Hepatocyte (in vitro differentiated cells): ENCODE measurements at regions not wholly inside any gene's neighbourhood (a gene's known extent, or its start where the extent isn't known, plus 50 kb on each side); places are given as distances from the start of the nearest gene placed in this dataset.

ENCODE experiments used
- DNase-seq: peaks from one replicate; pipeline ENCODE4 v3.0.0-alpha.2; 2016; ENCODE audit warnings: low spot score
- H2AFZ ChIP-seq: fragments of 200-600 bp; sonication (generic); 2 replicates; pipeline ENCODE4 v1.6.0; 2016; ENCODE audit warnings: antibody characterized with exemption, mild to moderate bottlenecking
- H3K27ac ChIP-seq: fragments of 200-600 bp; sonication (generic); 2 replicates; pipeline ENCODE4 v1.5.1; 2016; ENCODE audit warnings: mild to moderate bottlenecking
- H3K27me3 ChIP-seq: fragments of 200-600 bp; sonication (generic); 2 replicates; pipeline ENCODE4 v1.6.1; 2016
- H3K36me3 ChIP-seq: fragments of 200-600 bp; sonication (generic); replicated peaks from 2 replicates; pipeline ENCODE4 v1.5.1; 2016; ENCODE audit warnings: low read depth; ENCODE audit not compliant: insufficient read depth
- H3K4me1 ChIP-seq: fragments of 200-600 bp; sonication (generic); 2 replicates; pipeline ENCODE4 v1.5.1; 2016; ENCODE audit warnings: mild to moderate bottlenecking, moderate library complexity; ENCODE audit not compliant: insufficient read depth
- H3K4me2 ChIP-seq: fragments of 200-600 bp; sonication (generic); 2 replicates; pipeline ENCODE4 v1.6.0; 2016
- H3K4me3 ChIP-seq: fragments of 200-600 bp; sonication (generic); 2 replicates; pipeline ENCODE4 v1.5.1; 2016; ENCODE audit warnings: mild to moderate bottlenecking
- H3K79me2 ChIP-seq: fragments of 200-600 bp; sonication (generic); 2 replicates; pipeline ENCODE4 v1.6.0; 2017; ENCODE audit warnings: mild to moderate bottlenecking
- H3K9me2 ChIP-seq: fragments of 200-600 bp; sonication (generic); replicated peaks from 2 replicates; pipeline ENCODE4 v1.6.0; 2017; ENCODE audit warnings: mild to moderate bottlenecking; ENCODE audit not compliant: insufficient read depth
- H3K9me3 ChIP-seq: fragments of 200-600 bp; sonication (generic); 2 replicates; pipeline ENCODE4 v1.5.1; 2016; ENCODE audit warnings: low read depth, mild to moderate bottlenecking
- H4K20me1 ChIP-seq: fragments of 200-600 bp; sonication (generic); 2 replicates; pipeline ENCODE4 v1.6.0; 2016; ENCODE audit warnings: mild to moderate bottlenecking; ENCODE audit not compliant: insufficient read depth, poor library complexity, severe bottlenecking
- CTCF ChIP-seq: fragments of 200-600 bp; sonication (generic); IDR thresholded peaks from 2 replicates; pipeline ENCODE4 v1.5.1; 2016; ENCODE audit warnings: antibody characterized with exemption, mild to moderate bottlenecking; ENCODE audit not compliant: poor library complexity
- EZH2 ChIP-seq: fragments of 200-600 bp; sonication (generic); IDR thresholded peaks from 2 replicates; pipeline ENCODE4 v1.6.1; 2016; ENCODE audit warnings: antibody characterized with exemption, mild to moderate bottlenecking, borderline replicate concordance
- EZH2phosphoT487 ChIP-seq: fragments of 200-600 bp; sonication (generic); IDR thresholded peaks from one replicate; pipeline ENCODE4 v1.6.1; 2018; ENCODE audit warnings: antibody characterized with exemption, mild to moderate bottlenecking, low read depth, moderate library complexity; ENCODE audit not compliant: unreplicated experiment, severe bottlenecking
- WGBS: methylation state at CpG from one replicate; pipeline ENCODE4 v1.1.6; 2016; ENCODE audit warnings: low lambda C conversion rate; ENCODE audit errors: missing lambda C conversion rate; 5-methylcytosine and 5-hydroxymethylcytosine counted together

DNA sequence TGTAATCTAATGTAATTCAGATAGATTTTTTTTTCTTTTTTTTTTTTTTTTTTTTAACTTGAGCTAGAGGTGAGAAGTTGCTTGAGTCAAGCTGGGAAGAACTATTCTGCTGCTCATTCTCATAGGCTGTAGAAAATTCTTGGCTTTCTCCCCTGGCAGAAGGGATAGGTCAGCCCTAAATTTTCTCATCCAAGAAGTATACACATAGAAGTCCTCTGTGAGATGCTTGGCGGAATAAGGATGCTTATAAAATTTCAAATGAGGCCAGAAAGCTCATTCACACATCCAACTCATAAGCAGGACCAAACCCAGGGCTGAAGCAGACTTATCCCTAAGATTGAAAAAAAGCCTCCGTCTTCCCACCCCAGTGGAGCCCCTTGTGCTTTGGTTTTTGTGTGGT lies 572.5 kb downstream of the SQOR start:
- H3K4me2 ChIP-seq: no peak overlapping the region
- no peak for TF ChIP-seq EZH2phosphoT487
- TF ChIP-seq CTCF: no peak
- no peak for TF ChIP-seq EZH2
- no peaks in the 10 kb centered on the region for H3K27me3 ChIP-seq
- H2AFZ ChIP-seq: no peak overlapping the region
- DNase-seq: no peak
- H3K4me1 ChIP-seq: no peaks in the 10 kb centered on the region
- no peaks in the 10 kb centered on the region for H3K9me3 ChIP-seq
- no peaks in the 10 kb centered on the region for H3K79me2 ChIP-seq
- WGBS: 83% methylated on average over 2 of the region's 2 CpGs
- no peak overlapping the region for H3K27ac ChIP-seq
- no peaks in the 10 kb centered on the region for H3K36me3 ChIP-seq
- no peak overlapping the region for H3K4me3 ChIP-seq
- H3K9me2 ChIP-seq: no peaks in the 10 kb centered on the region
- no peaks in the 10 kb centered on the region for H4K20me1 ChIP-seq

DNA sequence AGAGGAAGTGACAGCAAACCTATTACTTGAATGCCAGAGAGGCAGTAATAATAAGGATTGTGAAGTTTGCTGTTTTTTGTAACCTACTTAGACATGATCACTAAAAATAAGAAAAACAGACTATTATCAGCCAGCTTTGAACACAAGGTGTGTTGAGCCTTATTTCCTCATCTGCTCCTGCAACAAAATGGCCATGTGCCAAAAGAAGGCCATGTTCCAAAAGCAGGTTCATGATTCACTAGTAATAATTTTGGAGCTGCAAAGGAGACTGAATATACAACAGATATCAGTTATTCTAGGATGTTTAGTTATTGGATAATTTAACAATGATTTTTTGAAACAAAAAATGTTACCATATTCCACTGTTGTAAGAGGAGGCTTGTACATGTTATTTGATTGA lies 578.7 kb downstream of the SQOR start:
- TF ChIP-seq CTCF: no peak
- no peak for TF ChIP-seq EZH2phosphoT487
- TF ChIP-seq EZH2: no peak
- no peaks in the 10 kb centered on the region for H3K9me3 ChIP-seq
- no peak for DNase-seq
- no peak overlapping the region for H2AFZ ChIP-seq
- H3K79me2 ChIP-seq: no peaks in the 10 kb centered on the region
- no peak overlapping the region for H3K27ac ChIP-seq
- no peaks in the 10 kb centered on the region for H3K27me3 ChIP-seq
- H3K4me2 ChIP-seq: no peak overlapping the region
- no peaks in the 10 kb centered on the region for H3K36me3 ChIP-seq
- H4K20me1 ChIP-seq: no peaks in the 10 kb centered on the region
- H3K4me3 ChIP-seq: no peak overlapping the region
- H3K9me2 ChIP-seq: no peaks in the 10 kb centered on the region
- H3K4me1 ChIP-seq: no peaks in the 10 kb centered on the region

GRCh38 chr15:46222826-46223225 lies 588.0 kb downstream of the SQOR start:
- H3K9me2 ChIP-seq: no peaks in the 10 kb centered on the region
- H3K9me3 ChIP-seq: no peaks in the 10 kb centered on the region
- TF ChIP-seq CTCF (no peak), EZH2phosphoT487 (no peak), EZH2 (no peak)
- no peak overlapping the region for H3K4me2 ChIP-seq
- no peak for DNase-seq
- no peaks in the 10 kb centered on the region for H3K79me2 ChIP-seq
- WGBS: 86% methylated on average over 2 of the region's 2 CpGs
- H4K20me1 ChIP-seq: no peaks in the 10 kb centered on the region
- H3K27me3 ChIP-seq: no peaks in the 10 kb centered on the region
- H3K27ac ChIP-seq: no peak overlapping the region
- H2AFZ ChIP-seq: no peak overlapping the region
- no peaks in the 10 kb centered on the region for H3K4me1 ChIP-seq
- no peak overlapping the region for H3K4me3 ChIP-seq
- H3K36me3 ChIP-seq: no peaks in the 10 kb centered on the region

DNA sequence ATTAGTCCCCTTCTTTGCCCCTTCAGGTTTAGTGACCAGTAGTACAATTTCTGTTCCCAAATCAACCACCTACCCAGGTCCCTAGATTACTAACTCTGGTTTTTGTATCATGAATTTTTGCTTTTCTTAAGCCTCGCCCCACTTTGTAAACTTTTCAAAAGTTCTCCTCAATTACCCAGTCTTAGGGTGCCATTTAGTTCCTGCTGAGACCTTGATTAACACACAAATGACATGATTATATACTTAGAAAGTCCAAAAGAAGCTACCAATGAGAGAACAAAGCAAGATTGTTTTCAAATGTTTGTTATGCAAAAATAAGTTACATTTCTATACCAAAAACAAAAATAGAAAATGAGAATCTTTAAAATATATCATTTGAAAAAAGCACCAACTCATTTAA lies 594.4 kb downstream of the SQOR start:
- Histone ChIP-seq H3K27ac (no peak overlapping the region), H3K27me3 (no peaks in the 10 kb centered on the region), H3K79me2 (no peaks in the 10 kb centered on the region), H3K4me3 (no peak overlapping the region), H3K4me1 (no peaks in the 10 kb centered on the region), H3K36me3 (no peaks in the 10 kb centered on the region), H4K20me1 (no peaks in the 10 kb centered on the region), H3K9me2 (no peaks in the 10 kb centered on the region), H3K9me3 (no peaks in the 10 kb centered on the region), H2AFZ (no peak overlapping the region), H3K4me2 (no peak overlapping the region)
- DNase-seq: no peak
- TF ChIP-seq EZH2 (no peak), CTCF (no peak), EZH2phosphoT487 (no peak)
- 0% methylated on average over 1 of the region's 1 CpG for WGBS
